ENCODE measurements at regions not wholly inside any gene's neighbourhood (a gene's known extent, or its start where the extent isn't known, plus 50 kb on each side); places are given as distances from the start of the nearest gene placed in this dataset.

DNA sequence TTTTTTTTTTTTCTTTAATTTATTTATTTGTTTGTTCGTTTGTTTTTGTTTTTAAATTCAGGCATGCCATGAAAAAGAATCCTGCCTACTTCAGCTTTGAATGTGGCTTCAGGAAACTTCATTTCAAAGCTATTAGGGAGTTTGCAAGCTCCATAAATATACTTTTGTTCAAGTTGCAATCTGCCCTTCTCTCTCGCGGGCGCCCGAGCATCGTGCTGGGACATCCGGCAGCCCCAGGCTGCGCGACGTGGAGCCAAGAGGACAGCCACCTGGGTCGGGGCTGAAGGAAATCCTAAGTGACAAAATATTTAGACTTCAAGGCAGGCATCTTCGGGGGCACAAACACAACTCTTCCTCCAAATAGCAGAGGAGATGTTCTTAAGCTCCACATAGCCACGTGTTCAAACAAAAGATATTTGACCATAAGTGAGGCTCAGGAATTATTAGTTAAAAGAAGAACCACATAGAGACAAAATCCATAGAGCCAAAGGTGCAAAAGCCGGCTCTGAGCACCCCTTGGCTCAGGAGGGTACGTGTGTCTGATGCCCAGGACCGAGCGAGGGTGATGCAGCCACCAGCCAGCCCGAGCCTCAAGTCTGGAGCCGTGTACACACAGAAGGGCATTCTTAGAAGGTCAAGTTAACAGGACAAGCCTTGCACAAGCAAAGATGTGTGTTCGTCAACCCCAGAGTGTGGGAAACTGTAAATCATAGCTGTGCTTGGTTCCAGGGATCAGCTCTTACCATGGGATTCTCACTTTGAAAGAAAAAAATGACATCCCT is 256.5 kb upstream of the SALL3 start:
- no peak for DNase-seq (ENCODE audit: low read depth in 2 of 3, low spot score in 2 of 3)

DNA sequence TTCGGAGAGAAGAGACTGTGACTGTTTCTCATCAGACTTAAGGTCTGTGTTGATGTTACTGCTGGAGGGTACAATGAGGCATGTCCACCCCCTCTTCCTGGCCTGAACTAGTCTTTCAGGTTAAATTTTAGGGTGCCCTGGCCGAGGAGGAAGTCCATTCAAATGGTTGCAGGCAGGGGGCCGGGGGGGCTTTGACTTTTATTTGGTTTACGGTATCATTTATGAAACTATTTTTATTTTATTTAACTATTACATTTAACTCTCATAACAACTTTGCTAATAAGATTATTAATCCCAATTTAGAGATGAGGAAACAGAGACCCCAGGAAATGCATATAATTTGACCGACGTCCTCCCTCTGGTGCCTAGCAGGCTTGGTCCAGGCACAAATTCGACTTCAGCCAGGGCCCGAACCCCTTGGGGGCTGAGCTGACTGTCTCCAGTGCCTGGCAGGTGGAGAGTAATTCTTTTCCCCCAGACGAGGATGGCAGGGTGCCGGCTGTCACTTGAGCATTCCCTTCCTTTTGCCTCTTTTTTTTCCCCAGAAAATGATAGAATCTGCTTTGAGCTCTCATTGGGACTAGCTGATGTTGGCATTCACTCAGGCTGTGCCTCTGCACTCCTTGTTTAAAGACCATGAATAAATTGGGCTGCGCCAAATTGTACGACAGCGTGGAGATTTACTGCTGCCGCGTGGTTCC is 255.3 kb upstream of the SALL3 start:
- no peak for DNase-seq (ENCODE audit: low read depth in 2 of 3, low spot score in 2 of 3)

GRCh38 chr18:78725426-78725825 is 254.2 kb upstream of the SALL3 start:
- no peak for DNase-seq (ENCODE audit: low read depth in 2 of 3, low spot score in 2 of 3)

DNA sequence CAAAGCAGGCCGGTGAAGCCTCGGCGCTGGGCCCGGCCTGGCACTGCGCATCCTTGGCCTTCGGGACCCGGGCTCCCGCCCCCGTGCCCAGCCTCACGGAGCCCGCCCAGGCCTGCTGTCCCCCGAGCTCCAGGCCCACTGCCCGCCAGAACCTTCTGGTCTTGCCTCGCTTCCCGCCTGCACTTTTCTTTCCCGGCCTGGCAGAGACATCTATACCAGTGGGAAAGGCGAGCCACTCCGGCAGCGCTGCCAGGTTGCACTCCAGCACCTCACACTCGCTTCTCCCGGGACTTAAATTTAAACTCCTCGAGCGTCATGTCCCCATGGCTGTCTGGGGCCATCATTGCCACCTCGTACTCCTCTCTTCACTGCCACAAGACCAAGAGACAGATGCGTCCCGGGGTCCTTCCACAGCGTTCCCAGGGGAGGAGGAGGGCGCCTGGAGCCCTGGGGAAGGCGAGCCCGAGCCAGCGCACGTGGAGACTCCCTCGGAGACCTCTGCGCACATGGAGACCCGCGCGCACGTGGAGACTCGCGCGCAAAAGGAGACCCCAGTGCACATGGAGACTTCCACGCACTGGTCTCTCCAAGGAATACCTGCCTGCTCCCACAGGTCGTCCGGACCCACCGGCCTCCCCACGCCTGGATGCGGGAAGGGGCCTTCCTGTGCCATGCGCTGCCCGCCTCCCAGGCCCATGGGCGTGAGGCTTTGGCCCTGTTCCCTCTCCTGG is 253.1 kb upstream of the SALL3 start:
- DNase-seq (ENCODE audit: low read depth in 2 of 3, low spot score in 2 of 3) = no peak

- DNase-seq (ENCODE audit: low read depth in 2 of 3, low spot score in 2 of 3) = no peak
Observed at GRCh38 chr18:78727057-78727739, 252.4 kb upstream of the SALL3 start.

GRCh38 chr18:78727877-78728783 is 251.5 kb upstream of the SALL3 start:
- DNase-seq (ENCODE audit: low read depth in 2 of 3, low spot score in 2 of 3) = no peak

DNA sequence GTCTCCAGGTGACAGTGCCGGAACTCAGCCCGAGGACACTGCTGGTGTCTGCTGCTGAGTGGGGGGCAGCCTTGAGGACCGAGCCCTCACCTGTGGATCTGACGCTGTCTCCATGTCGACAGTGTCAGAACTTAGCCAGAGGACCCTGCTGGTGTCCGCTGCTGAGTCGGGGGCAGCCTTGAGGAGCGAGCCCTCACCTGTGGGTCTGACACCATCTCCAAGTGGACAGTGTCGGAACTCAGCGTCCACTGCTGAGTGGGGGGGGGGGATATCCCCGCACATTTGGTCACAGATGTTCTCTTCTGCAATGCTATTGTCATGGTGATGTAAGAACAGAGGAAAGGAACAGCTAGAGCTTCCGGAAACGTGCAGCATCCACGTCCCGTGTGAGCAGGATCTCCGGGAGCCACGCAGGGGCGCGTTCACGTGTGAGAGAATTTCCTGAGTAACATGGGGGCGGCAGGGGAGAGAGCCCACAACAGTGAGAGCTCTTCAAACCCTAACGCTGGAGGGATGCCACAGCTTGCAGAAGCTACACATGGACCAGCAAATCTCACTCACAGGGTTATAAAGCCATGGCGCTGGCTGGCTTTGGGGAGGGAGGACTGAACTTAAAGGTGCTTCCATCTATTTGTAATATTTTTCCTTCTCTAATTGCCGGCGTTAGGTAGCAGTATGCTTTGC is 250.7 kb upstream of the SALL3 start:
- no peak for DNase-seq (ENCODE audit: low read depth in 2 of 3, low spot score in 2 of 3)

GRCh38 chr18:78730546-78730945 is 249.1 kb upstream of the SALL3 start:
- no peak for DNase-seq (ENCODE audit: low read depth in 2 of 3, low spot score in 2 of 3)

- DNase-seq (ENCODE audit: low read depth in 2 of 3, low spot score in 2 of 3) = no peak
Observed at GRCh38 chr18:78731016-78731397, 248.6 kb upstream of the SALL3 start.

- no peak for DNase-seq (ENCODE audit: low read depth in 2 of 3, low spot score in 2 of 3)
Observed at GRCh38 chr18:78731398-78732032, 248.1 kb upstream of the SALL3 start.

GRCh38 chr18:78732273-78733210 is 247.1 kb upstream of the SALL3 start:
- DNase-seq (ENCODE audit: low read depth in 2 of 3, low spot score in 2 of 3) = no peak

DNA sequence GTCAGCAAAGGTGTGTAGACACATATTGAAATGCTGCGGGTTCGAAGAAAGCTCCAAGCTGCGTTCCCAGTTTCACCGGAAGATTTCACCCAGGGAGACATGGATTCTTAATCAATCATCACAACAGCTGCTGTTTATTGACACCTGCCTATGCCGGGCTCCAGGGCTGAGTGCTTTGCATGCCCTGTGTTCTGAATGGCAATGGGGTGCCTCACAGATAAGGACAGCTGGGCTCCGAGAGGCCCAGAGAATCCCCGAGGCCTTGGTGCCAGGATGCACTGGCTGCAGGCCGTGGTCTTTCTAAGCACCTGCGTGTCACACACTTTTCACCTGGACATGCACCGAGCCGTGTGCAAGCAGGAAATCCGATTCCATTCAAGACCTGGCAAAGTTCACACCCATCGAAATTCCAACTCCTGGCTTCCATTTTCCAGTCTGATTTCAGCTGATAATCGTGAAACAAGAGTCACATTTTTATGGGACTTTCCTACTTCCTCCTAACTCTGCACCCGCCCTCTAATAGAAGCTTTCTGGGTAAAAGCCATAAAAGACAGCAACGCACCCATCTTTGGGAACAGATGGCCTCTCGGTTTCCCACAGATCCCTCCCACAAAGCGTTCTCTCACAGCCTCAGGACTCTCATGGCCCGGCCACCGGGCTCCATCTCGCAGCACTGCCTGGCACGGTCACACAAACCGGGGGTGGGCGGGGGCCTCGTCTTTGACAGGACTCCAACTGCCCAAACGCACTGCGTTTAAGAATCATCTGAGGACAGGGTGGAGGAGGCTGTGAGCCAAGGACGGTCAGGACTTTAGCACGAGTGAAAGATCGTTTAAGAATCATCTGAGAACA is 245.6 kb upstream of the SALL3 start:
- DNase-seq (ENCODE audit: low read depth in 2 of 3, low spot score in 2 of 3) = no peak

DNA sequence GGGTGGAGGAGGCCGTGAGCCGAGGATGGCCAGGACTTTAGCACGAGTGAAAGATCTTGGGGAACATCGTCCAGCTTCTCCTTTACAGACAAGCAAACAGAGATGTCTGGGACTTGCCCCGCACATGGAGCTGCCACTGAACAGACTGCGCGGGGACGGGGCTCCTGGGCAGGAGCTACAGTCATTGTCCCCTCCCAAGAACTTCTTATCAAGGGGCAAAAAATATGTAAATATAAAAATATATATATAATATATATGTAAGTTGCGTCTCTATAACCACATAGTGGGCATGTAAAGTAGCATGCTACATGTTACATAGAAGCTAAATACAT is 245.0 kb upstream of the SALL3 start:
- no peak for DNase-seq (ENCODE audit: low read depth in 2 of 3, low spot score in 2 of 3)

GRCh38 chr18:78735131-78736014 is 244.2 kb upstream of the SALL3 start:
- no peak for DNase-seq (ENCODE audit: low read depth in 2 of 3, low spot score in 2 of 3)

- DNase-seq (ENCODE audit: low read depth in 2 of 3, low spot score in 2 of 3) = no peak
Observed at GRCh38 chr18:78736015-78736690, 243.5 kb upstream of the SALL3 start.
